Fibroblast of mammary gland (primary cell): ENCODE measurements at regions not wholly inside any gene's neighbourhood (a gene's known extent, or its start where the extent isn't known, plus 50 kb on each side); places are given as distances from the start of the nearest gene placed in this dataset.
"Not testable (repeated sequence)": the region's sequence is repeated elsewhere in the genome, so short reads cannot be mapped to it uniquely, and the experiment has no call there.

ENCODE experiments used
- DNase-seq: peaks from one replicate; pipeline ENCODE4 v3.0.0-alpha.2; 2010; ENCODE audit warnings: low read depth
- H3K4me3 ChIP-seq: 2 replicates; pipeline ENCODE4 v1.5.1; 2011; ENCODE audit warnings: low read depth, mild to moderate bottlenecking, low read length, moderate library complexity; ENCODE audit not compliant: control insufficient read depth
- TF ChIP-seq, protein P1 (sequence below): conservative IDR thresholded peaks from 2 replicates; pipeline ENCODE4 v1.5.1; 2011; ENCODE audit warnings: low read depth, low read length, inconsistent platforms; ENCODE audit not compliant: control insufficient read depth, insufficient read depth

DNA sequence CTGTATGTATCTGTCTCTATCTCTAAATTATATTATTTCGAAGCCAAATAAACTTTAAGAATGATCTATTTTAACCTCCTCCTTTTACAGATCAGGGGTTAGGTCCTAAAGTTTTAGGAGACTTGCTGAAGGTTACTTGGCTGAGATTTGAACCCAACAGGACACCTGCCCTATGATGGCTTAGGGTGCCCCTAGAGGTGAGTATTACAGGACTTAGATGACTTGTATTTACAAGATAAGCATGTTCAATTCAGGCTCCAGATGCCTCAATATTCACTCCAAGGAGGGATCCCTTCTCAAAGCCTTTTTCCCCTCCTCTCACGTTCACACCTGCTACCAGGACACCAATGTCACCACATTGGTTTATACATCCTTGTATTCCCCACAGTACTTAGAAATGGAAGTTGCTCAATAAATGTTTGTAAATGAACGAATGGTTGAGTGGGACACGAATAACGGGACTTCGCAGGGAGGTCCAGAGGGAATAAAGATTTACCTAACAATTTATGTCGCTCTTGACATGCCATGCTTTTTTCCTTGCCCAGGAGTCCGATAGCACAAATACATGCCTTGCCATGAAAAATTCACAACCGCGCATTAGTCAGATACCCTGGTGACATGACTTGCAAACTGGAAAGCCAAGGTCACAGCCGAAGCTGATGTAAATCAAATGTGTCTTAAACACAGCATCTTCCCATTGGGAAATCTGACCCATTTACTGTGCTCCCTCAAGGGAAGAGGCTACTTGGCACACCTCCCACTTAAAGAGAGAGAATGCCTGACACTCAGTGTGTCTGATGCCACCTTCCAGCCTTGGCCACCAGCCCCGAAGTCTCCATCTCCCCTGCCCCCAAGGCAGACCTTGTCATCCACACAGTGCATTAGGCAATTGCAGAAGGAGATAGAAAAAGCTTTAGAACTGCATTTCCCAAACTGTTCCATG is 872.2 kb upstream of the AUTS2 start:
- DNase-seq = no peak
- TF ChIP-seq, protein P1, sequence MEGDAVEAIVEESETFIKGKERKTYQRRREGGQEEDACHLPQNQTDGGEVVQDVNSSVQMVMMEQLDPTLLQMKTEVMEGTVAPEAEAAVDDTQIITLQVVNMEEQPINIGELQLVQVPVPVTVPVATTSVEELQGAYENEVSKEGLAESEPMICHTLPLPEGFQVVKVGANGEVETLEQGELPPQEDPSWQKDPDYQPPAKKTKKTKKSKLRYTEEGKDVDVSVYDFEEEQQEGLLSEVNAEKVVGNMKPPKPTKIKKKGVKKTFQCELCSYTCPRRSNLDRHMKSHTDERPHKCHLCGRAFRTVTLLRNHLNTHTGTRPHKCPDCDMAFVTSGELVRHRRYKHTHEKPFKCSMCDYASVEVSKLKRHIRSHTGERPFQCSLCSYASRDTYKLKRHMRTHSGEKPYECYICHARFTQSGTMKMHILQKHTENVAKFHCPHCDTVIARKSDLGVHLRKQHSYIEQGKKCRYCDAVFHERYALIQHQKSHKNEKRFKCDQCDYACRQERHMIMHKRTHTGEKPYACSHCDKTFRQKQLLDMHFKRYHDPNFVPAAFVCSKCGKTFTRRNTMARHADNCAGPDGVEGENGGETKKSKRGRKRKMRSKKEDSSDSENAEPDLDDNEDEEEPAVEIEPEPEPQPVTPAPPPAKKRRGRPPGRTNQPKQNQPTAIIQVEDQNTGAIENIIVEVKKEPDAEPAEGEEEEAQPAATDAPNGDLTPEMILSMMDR = peak; percentile 5
- no peak overlapping the region for H3K4me3 ChIP-seq

DNA sequence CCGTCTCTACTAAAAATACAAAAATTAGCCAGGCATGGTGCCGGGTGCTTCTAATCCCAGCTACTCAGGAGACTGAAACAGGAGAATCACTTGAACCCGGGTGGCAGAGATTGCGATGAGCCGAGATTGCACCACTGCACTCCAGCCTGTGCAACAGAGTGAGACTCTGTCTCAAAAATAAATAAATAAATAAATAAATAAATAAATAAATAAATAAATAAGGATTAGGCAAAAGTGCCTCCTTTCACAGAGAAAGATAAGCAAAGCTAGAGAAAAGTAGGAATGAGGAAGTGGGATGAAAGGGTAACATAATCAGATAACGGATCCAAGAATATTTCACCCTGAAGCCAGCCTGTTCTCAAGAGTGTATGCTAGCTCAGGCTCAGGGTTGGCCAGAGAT is 869.6 kb upstream of the AUTS2 start:
- DNase-seq, H3K4me3 ChIP-seq: not testable (repeated sequence)

DNA sequence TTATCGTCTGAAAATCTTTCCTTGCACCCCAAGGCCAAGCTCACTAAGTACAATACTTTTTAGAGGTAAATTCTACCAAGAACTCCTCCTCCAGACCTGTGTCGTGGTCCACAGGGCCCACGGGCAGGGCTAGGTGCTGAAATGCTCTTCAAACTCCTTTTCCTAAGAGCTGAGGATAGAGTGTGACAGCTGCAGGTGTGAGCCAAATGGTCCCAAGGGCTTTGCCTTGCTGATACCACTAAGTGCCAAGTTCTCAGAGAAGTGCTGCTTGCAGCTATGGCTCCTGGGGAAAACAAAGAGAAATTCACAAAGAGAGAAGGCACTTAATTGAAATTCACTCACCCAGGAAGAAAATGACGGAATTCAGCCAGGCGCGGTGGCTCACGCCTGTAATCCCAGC is 868.9 kb upstream of the AUTS2 start:
- TF ChIP-seq, protein P1 = no peak
- no peak overlapping the region for H3K4me3 ChIP-seq
- no peak for DNase-seq

DNA sequence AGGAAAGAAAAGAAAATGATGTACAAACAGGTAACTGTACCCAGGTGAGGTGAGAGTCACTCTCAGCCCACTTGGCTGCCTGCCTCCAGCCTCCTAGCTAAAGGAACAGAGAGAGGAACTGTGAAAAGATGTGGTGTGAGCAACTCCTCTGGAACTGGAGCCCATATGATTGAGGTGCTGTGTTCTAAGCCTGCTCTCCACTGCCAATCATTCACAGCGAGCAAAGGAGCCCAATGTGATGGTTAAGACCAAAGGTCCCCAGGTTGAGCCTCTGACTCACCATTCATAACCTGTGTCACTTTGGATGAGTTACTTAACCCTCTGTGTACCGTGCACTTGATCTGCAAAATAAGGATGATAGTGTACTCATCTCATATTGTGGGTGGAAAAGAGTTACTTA is 868.1 kb upstream of the AUTS2 start:
- no peak for DNase-seq
- TF ChIP-seq, protein P1 = no peak
- no peak overlapping the region for H3K4me3 ChIP-seq

DNA sequence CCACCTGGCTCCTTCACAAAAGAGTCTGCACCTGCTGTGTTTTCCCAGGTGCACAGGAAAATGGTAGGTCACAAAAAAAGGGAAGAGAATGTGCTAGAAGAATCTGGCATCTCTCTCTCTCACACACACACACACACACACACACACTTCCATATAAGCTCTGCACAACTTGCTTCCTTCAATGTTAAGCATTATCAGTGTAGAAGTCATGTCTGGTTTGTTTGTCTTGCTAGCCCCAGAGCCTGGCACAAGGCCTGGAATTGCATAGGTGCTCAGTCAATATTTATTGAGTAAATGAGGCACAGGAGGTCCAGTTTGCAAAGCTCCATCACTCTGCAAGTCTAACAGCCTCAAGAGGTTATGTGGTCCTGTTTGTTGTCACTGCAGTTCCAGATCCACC is 867.3 kb upstream of the AUTS2 start:
- no peak overlapping the region for H3K4me3 ChIP-seq
- TF ChIP-seq, protein P1 = no peak
- DNase-seq = no peak

DNA sequence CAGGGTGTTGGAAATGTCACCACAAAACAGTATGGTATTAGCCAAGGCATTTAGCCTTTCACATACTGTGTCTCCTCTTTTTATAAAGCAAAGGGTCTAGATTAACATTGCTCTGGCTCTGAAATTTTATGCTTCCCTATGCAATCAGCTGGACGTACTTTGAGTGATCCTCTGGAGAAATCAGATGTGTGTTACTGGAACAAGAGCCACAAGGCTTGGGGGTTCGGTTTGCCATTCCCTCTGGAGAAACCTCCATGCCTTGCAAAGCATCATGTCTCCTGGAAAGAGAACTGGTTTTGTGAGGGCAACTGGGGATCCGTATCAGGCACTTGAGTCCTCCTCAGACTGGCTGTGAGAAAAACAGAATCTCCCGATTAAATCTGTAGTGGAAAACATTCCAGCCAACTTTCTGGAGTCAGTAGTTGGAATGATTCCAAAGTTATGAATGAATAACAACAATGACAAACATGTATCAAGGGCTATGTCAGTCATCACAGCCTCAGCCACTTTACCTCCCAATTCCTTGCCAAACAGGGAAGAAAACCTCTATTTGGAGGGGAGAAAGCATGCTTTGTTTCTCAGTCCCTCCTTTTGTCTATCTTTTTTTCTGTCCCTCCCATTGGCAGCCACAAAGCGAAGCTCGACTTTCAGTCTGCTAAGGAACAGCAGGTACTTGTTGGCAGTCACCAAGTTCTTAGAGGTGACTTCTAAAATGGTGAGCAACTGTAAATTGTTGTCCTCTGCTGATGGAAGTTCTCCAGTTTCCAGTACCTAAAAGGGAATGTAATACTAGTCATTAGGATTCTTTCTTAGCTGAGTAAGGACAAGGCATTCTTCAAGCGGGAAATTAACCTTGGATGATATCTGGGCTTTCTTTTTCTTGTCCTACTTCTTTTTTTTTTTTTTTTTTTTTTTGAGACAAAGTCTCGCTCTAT is 864.8 kb upstream of the AUTS2 start:
- H3K4me3 ChIP-seq = no peak overlapping the region
- DNase-seq = no peak
- TF ChIP-seq, protein P1 = no peak

DNA sequence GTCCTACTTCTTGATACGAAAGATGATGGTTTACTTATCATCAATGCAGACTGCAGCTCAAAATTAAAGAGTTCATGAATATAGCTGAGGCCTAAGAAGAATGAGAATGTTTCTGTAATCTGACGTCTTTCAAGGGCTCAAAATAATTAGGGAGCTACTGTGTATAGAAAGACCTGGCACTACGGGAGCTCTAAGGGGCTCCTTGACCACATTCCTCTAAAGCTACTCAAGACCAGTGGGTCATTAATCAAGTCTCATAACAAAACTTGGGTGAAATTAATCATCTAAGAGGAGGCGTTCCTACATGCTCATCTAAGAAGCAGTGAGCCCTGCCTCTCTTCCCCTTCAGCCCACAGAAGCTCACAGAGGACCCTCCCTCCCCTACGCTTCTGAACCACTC is 863.8 kb upstream of the AUTS2 start:
- TF ChIP-seq, protein P1 = no peak
- DNase-seq = no peak
- no peak overlapping the region for H3K4me3 ChIP-seq
